Liver (tissue), 8 donors: ENCODE measurements at regions not wholly inside any gene's neighbourhood (a gene's known extent, or its start where the extent isn't known, plus 50 kb on each side); places are given as distances from the start of the nearest gene placed in this dataset.

Experiments used
- DNase-seq: peaks from one replicate; pipeline ENCODE4 v3.0.0-alpha.2; 2017; ENCODE audit warnings: low spot score
- H3K27ac ChIP-seq, 2 donors: one replicate each; pipeline ENCODE4 v1.7.0; 2013; ENCODE audit warnings: inconsistent platforms in 2 of 2, low read length in 2 of 2, control low read depth in 1 of 2, low read depth in 1 of 2, mild to moderate bottlenecking in 1 of 2
- H3K27me3 ChIP-seq, 4 donors: one replicate each; pipeline versions ENCODE4 v1.6.1 to v1.7.0; 2013; ENCODE audit warnings: low read length in 3 of 4, inconsistent platforms in 1 of 4, mild to moderate bottlenecking in 1 of 4, moderate library complexity in 1 of 4; ENCODE audit not compliant: control insufficient read depth in 4 of 4, insufficient read depth in 4 of 4
- H3K36me3 ChIP-seq, 4 donors: one replicate each; pipeline versions ENCODE4 v1.6.1 to v1.7.0; 2013; ENCODE audit warnings: low read length in 3 of 4, mild to moderate bottlenecking in 3 of 4, low read depth in 1 of 4, moderate library complexity in 1 of 4; ENCODE audit not compliant: control insufficient read depth in 4 of 4, insufficient read depth in 3 of 4
- H3K4me1 ChIP-seq, 4 donors: one replicate each; pipeline versions ENCODE4 v1.6.1 to v1.7.0; 2013; ENCODE audit warnings: low read length in 3 of 4, mild to moderate bottlenecking in 3 of 4, moderate library complexity in 1 of 4; ENCODE audit not compliant: control insufficient read depth in 4 of 4, insufficient read depth in 4 of 4
- H3K4me3 ChIP-seq, 3 donors: one replicate each; pipeline versions ENCODE4 v1.6.1 to v1.7.0; 2013; ENCODE audit warnings: low read length in 3 of 3, control low read depth in 1 of 3, low read depth in 1 of 3, mild to moderate bottlenecking in 1 of 3
- H3K9ac ChIP-seq, 2 donors: one replicate each; pipeline ENCODE4 v1.7.0; 2013; ENCODE audit warnings: low read length in 2 of 2, mild to moderate bottlenecking in 2 of 2, moderate library complexity in 2 of 2, control low read depth in 1 of 2, low read depth in 1 of 2
- H3K9me3 ChIP-seq, 4 donors: one replicate each; pipeline versions ENCODE4 v1.6.1 to v1.7.0; 2013; ENCODE audit warnings: low read length in 3 of 4; ENCODE audit not compliant: control insufficient read depth in 4 of 4
- ATF3 ChIP-seq: IDR thresholded peaks from 2 replicates; pipeline ENCODE4 v1.6.1; 2016; ENCODE audit warnings: antibody characterized with exemption
- EGR1 ChIP-seq, 2 donors: IDR thresholded peaks; 2 replicates each; pipeline ENCODE4 v1.6.1; 2016 to 2018; ENCODE audit warnings: antibody characterized with exemption in 2 of 2, low read depth in 2 of 2
- FOXA1 ChIP-seq: IDR thresholded peaks from 2 replicates; pipeline ENCODE4 v1.6.1; 2016; ENCODE audit warnings: antibody characterized with exemption
- FOXA2 ChIP-seq: IDR thresholded peaks from 2 replicates; pipeline ENCODE4 v1.6.1; 2016; ENCODE audit warnings: antibody characterized with exemption
- GABPA ChIP-seq, 2 donors: IDR thresholded peaks in 1 of 2; conservative IDR thresholded peaks in 1 of 2; 2 replicates each; pipeline ENCODE4 v1.6.1; 2016; ENCODE audit warnings: antibody characterized with exemption in 2 of 2, mild to moderate bottlenecking in 1 of 2, moderate library complexity in 1 of 2
- HNF4A ChIP-seq, 2 donors: conservative IDR thresholded peaks; 2 replicates each; pipeline ENCODE4 v1.6.1; 2016; ENCODE audit warnings: antibody characterized with exemption in 2 of 2, mild to moderate bottlenecking in 2 of 2
- HNF4G ChIP-seq: IDR thresholded peaks from 2 replicates; pipeline ENCODE4 v1.6.1; 2016; ENCODE audit warnings: antibody characterized with exemption
- JUND ChIP-seq, 2 donors: IDR thresholded peaks; 2 replicates each; pipeline ENCODE4 v1.6.1; 2016; ENCODE audit warnings: antibody characterized with exemption in 2 of 2
- MAX ChIP-seq: IDR thresholded peaks from 2 replicates; pipeline ENCODE4 v1.6.1; 2016; ENCODE audit warnings: antibody characterized with exemption
- NR2F2 ChIP-seq: IDR thresholded peaks from 2 replicates; pipeline ENCODE4 v1.6.1; 2016; ENCODE audit warnings: antibody characterized with exemption
- RAD21 ChIP-seq, 2 donors: IDR thresholded peaks; 2 replicates each; pipeline ENCODE4 v1.6.1; 2016; ENCODE audit warnings: antibody characterized with exemption in 2 of 2, mild to moderate bottlenecking in 2 of 2
- REST ChIP-seq: IDR thresholded peaks from 2 replicates; pipeline ENCODE4 v1.6.1; 2016; ENCODE audit warnings: antibody characterized with exemption, mild to moderate bottlenecking
- RXRA ChIP-seq, 2 donors: IDR thresholded peaks; 2 replicates each; pipeline ENCODE4 v1.6.1; 2017 to 2018; ENCODE audit warnings: antibody characterized with exemption in 2 of 2, mild to moderate bottlenecking in 1 of 2
- SP1 ChIP-seq: IDR thresholded peaks from 2 replicates; pipeline ENCODE4 v1.6.1; 2018; ENCODE audit warnings: antibody characterized with exemption, mild to moderate bottlenecking
- TAF1 ChIP-seq: conservative IDR thresholded peaks from 2 replicates; pipeline ENCODE4 v1.6.1; 2016; ENCODE audit warnings: antibody characterized with exemption, mild to moderate bottlenecking
- YY1 ChIP-seq: IDR thresholded peaks from 2 replicates; pipeline ENCODE4 v1.6.1; 2016; ENCODE audit warnings: antibody characterized with exemption, mild to moderate bottlenecking
- WGBS: extraction: QIAGEN DNeasy Blood & Tissue Kit; methylation state at CpG from one replicate; pipeline ENCODE4 v1.1.7; 2013; 5-methylcytosine and 5-hydroxymethylcytosine counted together
- TF ChIP-seq, protein P1 (sequence below): fragments of 150-350 bp; IDR thresholded peaks from 2 replicates; pipeline ENCODE4 v1.5.1; 2017; ENCODE audit warnings: improper control_type of control experiment, low read depth, low read length; ENCODE audit not compliant: missing input control
- TF ChIP-seq, protein P2 (sequence below): IDR thresholded peaks from 2 replicates; pipeline ENCODE4 v1.6.1; 2016; ENCODE audit warnings: antibody characterized with exemption
- donor health status: healthy.
- donor health status: healthy.
- donor health status: healthy.
- donor health status: healthy.
- donor health status: healthy.

GRCh38 chr10:21047511-21047910 is 150.4 kb upstream of the NEBL start:
- TF ChIP-seq REST = no peak
- TF ChIP-seq HNF4A (conservative IDR thresholded peaks at IDR 0.05) = no peak
- no peak for TF ChIP-seq HNF4G
- TF ChIP-seq FOXA1 = no peak
- TF ChIP-seq JUND (IDR thresholded peaks at IDR 0.05) = no peak
- no peak for TF ChIP-seq FOXA2
- no peak for TF ChIP-seq EGR1 (IDR thresholded peaks at IDR 0.05; ENCODE audit: low read depth in 2 of 2)
- TF ChIP-seq MAX = no peak
- TF ChIP-seq, protein P1, sequence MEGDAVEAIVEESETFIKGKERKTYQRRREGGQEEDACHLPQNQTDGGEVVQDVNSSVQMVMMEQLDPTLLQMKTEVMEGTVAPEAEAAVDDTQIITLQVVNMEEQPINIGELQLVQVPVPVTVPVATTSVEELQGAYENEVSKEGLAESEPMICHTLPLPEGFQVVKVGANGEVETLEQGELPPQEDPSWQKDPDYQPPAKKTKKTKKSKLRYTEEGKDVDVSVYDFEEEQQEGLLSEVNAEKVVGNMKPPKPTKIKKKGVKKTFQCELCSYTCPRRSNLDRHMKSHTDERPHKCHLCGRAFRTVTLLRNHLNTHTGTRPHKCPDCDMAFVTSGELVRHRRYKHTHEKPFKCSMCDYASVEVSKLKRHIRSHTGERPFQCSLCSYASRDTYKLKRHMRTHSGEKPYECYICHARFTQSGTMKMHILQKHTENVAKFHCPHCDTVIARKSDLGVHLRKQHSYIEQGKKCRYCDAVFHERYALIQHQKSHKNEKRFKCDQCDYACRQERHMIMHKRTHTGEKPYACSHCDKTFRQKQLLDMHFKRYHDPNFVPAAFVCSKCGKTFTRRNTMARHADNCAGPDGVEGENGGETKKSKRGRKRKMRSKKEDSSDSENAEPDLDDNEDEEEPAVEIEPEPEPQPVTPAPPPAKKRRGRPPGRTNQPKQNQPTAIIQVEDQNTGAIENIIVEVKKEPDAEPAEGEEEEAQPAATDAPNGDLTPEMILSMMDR = no peak
- TF ChIP-seq ATF3 = no peak
- TF ChIP-seq, protein P2, sequence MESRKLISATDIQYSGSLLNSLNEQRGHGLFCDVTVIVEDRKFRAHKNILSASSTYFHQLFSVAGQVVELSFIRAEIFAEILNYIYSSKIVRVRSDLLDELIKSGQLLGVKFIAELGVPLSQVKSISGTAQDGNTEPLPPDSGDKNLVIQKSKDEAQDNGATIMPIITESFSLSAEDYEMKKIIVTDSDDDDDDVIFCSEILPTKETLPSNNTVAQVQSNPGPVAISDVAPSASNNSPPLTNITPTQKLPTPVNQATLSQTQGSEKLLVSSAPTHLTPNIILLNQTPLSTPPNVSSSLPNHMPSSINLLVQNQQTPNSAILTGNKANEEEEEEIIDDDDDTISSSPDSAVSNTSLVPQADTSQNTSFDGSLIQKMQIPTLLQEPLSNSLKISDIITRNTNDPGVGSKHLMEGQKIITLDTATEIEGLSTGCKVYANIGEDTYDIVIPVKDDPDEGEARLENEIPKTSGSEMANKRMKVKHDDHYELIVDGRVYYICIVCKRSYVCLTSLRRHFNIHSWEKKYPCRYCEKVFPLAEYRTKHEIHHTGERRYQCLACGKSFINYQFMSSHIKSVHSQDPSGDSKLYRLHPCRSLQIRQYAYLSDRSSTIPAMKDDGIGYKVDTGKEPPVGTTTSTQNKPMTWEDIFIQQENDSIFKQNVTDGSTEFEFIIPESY = no peak
- TF ChIP-seq RXRA (IDR thresholded peaks at IDR 0.05) = no peak
- TF ChIP-seq RAD21 (IDR thresholded peaks at IDR 0.05) = no peak
- no peak for TF ChIP-seq SP1
- TF ChIP-seq TAF1 = no peak
- Histone ChIP-seq H3K27ac (no peak overlapping the region), H3K27me3 (no peaks in the 10 kb centered on the region), H3K9me3 (no peaks in the 10 kb centered on the region), H3K36me3 (no peaks in the 10 kb centered on the region), H3K4me3 (no peak overlapping the region), H3K9ac (no peak overlapping the region), H3K4me1 (no peaks in the 10 kb centered on the region)
- 97% methylated on average over 3 of the region's 3 CpGs for WGBS
- no peak for DNase-seq

DNA sequence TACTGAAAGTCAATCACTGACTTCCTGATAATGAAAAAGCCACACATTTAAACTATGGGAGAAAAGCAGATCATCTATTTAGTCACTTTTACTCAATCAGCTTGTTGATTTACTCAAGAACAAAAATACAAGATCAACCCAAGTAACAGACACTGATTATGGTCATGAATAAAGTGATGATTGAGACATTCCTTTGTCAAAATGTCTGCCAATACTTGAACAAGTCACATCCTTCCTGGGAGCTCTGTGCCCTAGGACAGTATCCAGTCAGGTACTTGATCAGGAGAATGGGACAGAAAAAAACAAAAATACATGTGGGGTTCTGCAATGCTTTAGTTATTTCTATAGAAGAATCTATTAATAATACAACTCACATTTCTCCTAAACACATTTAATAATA is 150.0 kb upstream of the NEBL start:
- H3K9me3 ChIP-seq = no peaks in the 10 kb centered on the region
- DNase-seq = no peak
- H3K4me3 ChIP-seq = no peak overlapping the region
- no peaks in the 10 kb centered on the region for H3K27me3 ChIP-seq
- no peaks in the 10 kb centered on the region for H3K4me1 ChIP-seq
- H3K27ac ChIP-seq = no peak overlapping the region
- H3K36me3 ChIP-seq = no peaks in the 10 kb centered on the region
- H3K9ac ChIP-seq = no peak overlapping the region
- no peak for TF ChIP-seq FOXA2
- TF ChIP-seq MAX = no peak
- TF ChIP-seq HNF4A (conservative IDR thresholded peaks at IDR 0.05) = no peak
- no peak for TF ChIP-seq FOXA1
- TF ChIP-seq RXRA (IDR thresholded peaks at IDR 0.05) = no peak
- no peak for TF ChIP-seq TAF1
- TF ChIP-seq, protein P1 = no peak
- TF ChIP-seq EGR1 (IDR thresholded peaks at IDR 0.05; ENCODE audit: low read depth in 2 of 2) = no peak
- TF ChIP-seq NR2F2 = no peak
- no peak for TF ChIP-seq HNF4G
- TF ChIP-seq JUND (IDR thresholded peaks at IDR 0.05) = no peak
- no peak for TF ChIP-seq ATF3
- no peak for TF ChIP-seq RAD21 (IDR thresholded peaks at IDR 0.05)
- TF ChIP-seq GABPA (IDR thresholded peaks at IDR 0.05 in 1 of 2, conservative IDR thresholded peaks at IDR 0.05 in 1 of 2) = no peak
- TF ChIP-seq SP1 = no peak
- no peak for TF ChIP-seq YY1
